Testis (tissue), 2 donors: ENCODE measurements at regions not wholly inside any gene's neighbourhood (a gene's known extent, or its start where the extent isn't known, plus 50 kb on each side); places are given as distances from the start of the nearest gene placed in this dataset.
"Not testable (repeated sequence)": the region's sequence is repeated elsewhere in the genome, so short reads cannot be mapped to it uniquely, and the experiment has no call there.

Experiments used
- POLR2A ChIP-seq: fragments of 450-650 bp; IDR thresholded peaks from one replicate; pipeline ENCODE4 v1.6.1; 2017; ENCODE audit warnings: antibody characterized with exemption, mild to moderate bottlenecking, moderate library complexity
- TF ChIP-seq, protein P1 (sequence below), 3 experiments: fragments of 450-650 bp in 2 of 3; fragments of 200-600 bp in 1 of 3; sonication (generic) in 1 of 3; IDR thresholded peaks; one replicate each; pipeline ENCODE4 v1.5.1; 2016 to 2019; ENCODE audit warnings: antibody characterized with exemption in 3 of 3, mild to moderate bottlenecking in 2 of 3, moderate library complexity in 1 of 3

DNA sequence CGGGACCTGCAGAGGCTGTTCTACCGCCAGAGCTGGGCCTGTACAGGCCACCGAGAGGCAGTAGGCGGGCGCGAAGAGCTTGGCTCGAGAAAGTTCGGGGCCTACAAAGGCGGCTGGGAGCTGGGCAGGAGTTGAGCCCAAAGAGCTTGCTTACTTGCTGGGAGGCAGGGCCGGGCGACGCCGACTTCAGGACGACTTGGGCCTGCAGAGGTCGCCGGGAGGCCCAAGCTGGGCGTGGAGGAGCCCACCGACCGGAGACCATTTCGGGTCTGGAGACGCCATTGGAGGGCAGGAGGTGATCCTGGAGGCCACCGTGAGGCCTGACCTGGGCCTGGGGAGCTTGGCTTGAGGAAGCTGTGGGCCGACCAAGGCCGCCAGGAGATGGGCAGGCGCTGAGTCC is 258.4 kb upstream of the NUPR2 start:
- TF ChIP-seq, protein P1, sequence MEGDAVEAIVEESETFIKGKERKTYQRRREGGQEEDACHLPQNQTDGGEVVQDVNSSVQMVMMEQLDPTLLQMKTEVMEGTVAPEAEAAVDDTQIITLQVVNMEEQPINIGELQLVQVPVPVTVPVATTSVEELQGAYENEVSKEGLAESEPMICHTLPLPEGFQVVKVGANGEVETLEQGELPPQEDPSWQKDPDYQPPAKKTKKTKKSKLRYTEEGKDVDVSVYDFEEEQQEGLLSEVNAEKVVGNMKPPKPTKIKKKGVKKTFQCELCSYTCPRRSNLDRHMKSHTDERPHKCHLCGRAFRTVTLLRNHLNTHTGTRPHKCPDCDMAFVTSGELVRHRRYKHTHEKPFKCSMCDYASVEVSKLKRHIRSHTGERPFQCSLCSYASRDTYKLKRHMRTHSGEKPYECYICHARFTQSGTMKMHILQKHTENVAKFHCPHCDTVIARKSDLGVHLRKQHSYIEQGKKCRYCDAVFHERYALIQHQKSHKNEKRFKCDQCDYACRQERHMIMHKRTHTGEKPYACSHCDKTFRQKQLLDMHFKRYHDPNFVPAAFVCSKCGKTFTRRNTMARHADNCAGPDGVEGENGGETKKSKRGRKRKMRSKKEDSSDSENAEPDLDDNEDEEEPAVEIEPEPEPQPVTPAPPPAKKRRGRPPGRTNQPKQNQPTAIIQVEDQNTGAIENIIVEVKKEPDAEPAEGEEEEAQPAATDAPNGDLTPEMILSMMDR (IDR thresholded peaks at IDR 0.05) = not testable (repeated sequence)
- TF ChIP-seq POLR2A = not testable (repeated sequence)
